ENCODE measurements at regions not wholly inside any gene's neighbourhood (a gene's known extent, or its start where the extent isn't known, plus 50 kb on each side); places are given as distances from the start of the nearest gene placed in this dataset.
A peak's percentile ranks its signal among the peaks of the same experiment; 100 is the strongest.

DNA sequence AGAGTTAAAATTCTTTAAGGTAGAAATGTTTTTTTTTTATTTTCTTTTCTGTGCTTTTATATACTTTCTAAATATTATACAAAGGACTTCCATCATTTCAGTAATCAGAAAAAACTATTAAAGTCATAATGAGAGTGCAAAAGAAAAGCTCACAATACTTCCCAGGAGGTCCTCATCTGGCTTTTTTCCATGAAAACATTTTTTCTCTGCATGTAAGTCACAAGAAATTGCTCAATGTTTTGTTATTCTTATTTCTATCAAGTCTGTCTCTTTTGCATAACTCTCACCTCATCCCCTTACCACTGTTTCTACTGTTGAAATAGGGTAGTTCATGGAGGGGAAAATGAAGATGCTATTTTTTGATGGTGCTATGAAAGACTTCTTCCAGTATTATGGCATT is 375.0 kb downstream of the TMEM232 start:
- TF ChIP-seq, protein P1, sequence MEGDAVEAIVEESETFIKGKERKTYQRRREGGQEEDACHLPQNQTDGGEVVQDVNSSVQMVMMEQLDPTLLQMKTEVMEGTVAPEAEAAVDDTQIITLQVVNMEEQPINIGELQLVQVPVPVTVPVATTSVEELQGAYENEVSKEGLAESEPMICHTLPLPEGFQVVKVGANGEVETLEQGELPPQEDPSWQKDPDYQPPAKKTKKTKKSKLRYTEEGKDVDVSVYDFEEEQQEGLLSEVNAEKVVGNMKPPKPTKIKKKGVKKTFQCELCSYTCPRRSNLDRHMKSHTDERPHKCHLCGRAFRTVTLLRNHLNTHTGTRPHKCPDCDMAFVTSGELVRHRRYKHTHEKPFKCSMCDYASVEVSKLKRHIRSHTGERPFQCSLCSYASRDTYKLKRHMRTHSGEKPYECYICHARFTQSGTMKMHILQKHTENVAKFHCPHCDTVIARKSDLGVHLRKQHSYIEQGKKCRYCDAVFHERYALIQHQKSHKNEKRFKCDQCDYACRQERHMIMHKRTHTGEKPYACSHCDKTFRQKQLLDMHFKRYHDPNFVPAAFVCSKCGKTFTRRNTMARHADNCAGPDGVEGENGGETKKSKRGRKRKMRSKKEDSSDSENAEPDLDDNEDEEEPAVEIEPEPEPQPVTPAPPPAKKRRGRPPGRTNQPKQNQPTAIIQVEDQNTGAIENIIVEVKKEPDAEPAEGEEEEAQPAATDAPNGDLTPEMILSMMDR (conservative IDR thresholded peaks at IDR 0.05; ENCODE audit: low read depth, low read length): no peak
- no peak overlapping the region for H3K4me3 ChIP-seq (ENCODE audit: low read depth, low read length)
- DNase-seq (ENCODE audit: low read depth): peak; percentile 76

DNA sequence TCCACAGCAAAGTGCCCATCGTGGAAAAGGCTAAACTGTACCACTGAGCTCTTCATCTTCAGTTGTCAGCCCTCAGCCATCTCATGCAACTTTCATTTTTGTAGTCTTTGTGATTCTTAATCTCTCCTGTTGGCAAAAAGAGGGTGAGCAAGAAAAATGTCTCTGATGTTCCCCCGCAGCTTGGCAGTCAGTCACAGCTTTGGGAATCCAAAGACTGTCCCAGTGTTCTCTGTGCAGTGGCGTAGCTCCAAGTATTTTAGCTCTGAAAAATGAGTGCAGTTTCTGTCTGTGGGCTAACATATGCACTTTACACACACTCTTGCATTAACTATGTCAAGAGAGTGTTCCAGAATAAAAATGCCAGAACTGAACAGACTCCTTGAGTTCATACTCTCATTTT is 372.2 kb downstream of the TMEM232 start:
- DNase-seq (ENCODE audit: low read depth): no peak
- TF ChIP-seq, protein P1 (conservative IDR thresholded peaks at IDR 0.05; ENCODE audit: low read depth, low read length): no peak
- no peak overlapping the region for H3K4me3 ChIP-seq (ENCODE audit: low read depth, low read length)

DNA sequence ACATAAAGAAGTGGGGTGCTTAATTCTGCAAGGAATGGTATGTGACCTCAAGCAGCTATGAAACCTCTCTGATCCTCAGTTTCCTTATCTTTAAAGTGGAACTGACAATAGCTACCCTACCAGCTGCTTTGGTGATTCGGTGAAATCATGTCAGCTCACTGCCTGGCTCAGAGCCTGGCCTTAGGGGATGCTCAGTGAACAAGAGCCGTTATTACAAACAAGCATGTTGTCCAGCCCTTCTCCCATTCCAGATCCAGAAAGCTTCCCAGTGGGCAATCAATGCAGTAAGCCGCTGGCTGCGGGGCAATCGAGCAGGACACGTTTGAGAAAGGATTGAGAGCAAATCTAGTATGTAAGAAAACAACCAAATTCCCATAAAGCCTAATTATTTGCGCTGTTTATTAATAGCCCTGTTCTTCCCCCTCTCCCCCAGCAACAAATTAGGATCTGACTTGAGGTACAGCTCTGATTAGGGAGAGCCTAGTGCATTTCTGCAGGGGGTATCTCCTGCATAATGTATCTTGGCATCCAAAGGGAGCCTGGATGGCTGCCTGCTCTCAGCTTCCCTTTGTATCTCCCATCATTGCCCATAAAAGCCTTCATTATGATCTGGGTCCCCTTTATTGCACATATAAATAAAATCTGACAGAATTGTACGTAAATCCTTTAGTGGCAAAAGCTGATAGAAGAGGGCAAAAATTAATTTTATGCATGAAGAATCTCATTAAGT is 371.4 kb downstream of the TMEM232 start:
- TF ChIP-seq, protein P1 (conservative IDR thresholded peaks at IDR 0.05; ENCODE audit: low read depth, low read length): no peak
- H3K4me3 ChIP-seq (ENCODE audit: low read depth, low read length): no peak overlapping the region
- no peak for DNase-seq (ENCODE audit: low read depth)

DNA sequence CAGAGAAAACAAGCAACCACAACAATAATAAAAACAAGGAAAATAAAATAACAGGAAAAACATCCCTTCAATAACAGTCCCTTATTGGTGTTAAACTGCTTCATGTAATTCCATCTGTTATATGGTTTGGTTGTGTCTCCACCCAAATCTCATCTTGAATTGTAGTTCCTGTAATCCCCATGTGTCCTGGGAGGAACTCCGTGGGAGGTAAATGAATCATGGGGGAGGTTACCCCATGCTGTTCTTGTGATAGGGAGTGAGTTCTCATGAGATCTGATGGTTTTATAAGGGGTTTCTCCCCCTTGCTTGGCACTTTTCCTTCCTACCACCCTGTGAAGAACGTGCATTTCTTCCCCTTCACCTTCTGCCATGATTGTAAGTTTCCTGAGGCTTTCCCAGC is 369.8 kb downstream of the TMEM232 start:
- TF ChIP-seq, protein P1 (conservative IDR thresholded peaks at IDR 0.05; ENCODE audit: low read depth, low read length): no peak
- DNase-seq (ENCODE audit: low read depth): peak; percentile 63
- H3K4me3 ChIP-seq (ENCODE audit: low read depth, low read length): no peak overlapping the region

DNA sequence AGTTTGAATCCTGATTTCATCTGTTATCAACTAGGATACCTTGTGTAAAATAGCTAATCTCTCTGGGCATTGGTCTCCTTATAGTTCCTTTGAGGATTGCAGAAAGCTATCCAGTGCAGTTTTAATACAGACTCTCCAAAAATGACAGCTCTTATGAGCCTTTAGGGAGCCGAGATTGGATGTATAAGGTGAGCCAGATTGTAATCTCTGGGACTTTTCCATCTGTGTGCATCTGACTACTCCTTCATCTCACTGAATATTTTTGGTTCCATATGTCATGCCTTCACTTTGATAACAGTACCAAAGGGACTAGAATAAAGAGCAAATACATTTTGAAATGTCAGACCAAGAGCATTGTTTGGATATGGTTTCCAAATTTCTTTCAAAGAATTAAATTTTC is 367.2 kb downstream of the TMEM232 start:
- H3K4me3 ChIP-seq (ENCODE audit: low read depth, low read length): no peak overlapping the region
- TF ChIP-seq, protein P1 (conservative IDR thresholded peaks at IDR 0.05; ENCODE audit: low read depth, low read length): no peak
- no peak for DNase-seq (ENCODE audit: low read depth)

DNA sequence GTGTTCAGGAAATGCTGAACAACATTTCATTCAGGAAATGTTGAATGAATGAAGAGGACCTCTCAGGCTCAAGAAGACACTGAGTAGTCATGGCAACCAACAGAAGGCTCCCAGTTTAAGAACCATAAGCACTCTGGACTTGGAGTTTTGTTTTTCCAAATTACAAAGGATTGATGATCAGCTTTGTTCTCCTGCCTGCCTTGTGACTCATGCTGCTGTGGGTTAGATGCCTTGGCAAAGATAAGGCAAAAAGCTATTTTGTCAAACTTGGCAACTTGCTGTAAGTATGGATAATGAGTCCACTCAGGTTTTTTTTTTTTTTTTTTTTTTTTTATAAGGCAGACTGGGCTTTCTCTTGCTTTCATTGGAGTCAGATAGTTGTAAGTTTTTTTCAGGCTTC is 365.0 kb downstream of the TMEM232 start:
- TF ChIP-seq, protein P1 (conservative IDR thresholded peaks at IDR 0.05; ENCODE audit: low read depth, low read length): no peak
- DNase-seq (ENCODE audit: low read depth): no peak
- no peak overlapping the region for H3K4me3 ChIP-seq (ENCODE audit: low read depth, low read length)

DNA sequence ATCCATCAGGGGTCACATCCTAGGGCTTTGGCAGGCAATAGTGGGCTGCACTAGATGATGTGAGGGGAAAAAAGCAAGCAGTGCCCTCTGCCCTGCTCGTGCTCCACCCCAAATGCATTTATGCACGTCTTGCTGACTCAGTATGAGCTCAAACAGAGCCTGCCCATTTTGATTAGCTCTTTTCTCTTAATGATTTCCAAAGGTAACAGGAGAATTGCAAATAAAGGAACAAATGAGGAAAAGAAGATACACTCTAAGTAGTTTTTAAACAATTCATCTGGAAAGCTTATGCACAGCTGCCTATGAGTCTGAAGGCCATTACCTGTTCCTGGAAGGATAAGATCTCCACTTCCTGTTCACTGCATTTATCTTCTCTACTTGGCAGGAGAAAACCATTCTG is 364.2 kb downstream of the TMEM232 start:
- TF ChIP-seq, protein P1 (conservative IDR thresholded peaks at IDR 0.05; ENCODE audit: low read depth, low read length): no peak
- DNase-seq (ENCODE audit: low read depth): no peak
- H3K4me3 ChIP-seq (ENCODE audit: low read depth, low read length): no peak overlapping the region

Measured in choroid plexus epithelial cell (primary cell).